ENCODE measurements at regions not wholly inside any gene's neighbourhood (a gene's known extent, or its start where the extent isn't known, plus 50 kb on each side); places are given as distances from the start of the nearest gene placed in this dataset.

GRCh38 chr15:95431518-95431917 is 899.0 kb upstream of the NR2F2 start:
- DNase-seq (ENCODE audit: low read depth in 2 of 2): no peak

GRCh38 chr15:95432878-95433405 is 897.6 kb upstream of the NR2F2 start:
- DNase-seq (ENCODE audit: low read depth in 2 of 2): no peak

GRCh38 chr15:95439922-95440376 is 890.6 kb upstream of the NR2F2 start:
- no peak for DNase-seq (ENCODE audit: low read depth in 2 of 2)

- peak; percentile 54 to 56 for DNase-seq (ENCODE audit: low read depth in 2 of 2)
Observed at GRCh38 chr15:95440712-95441111, 889.8 kb upstream of the NR2F2 start.

GRCh38 chr15:95442107-95442719 is 888.3 kb upstream of the NR2F2 start:
- DNase-seq (ENCODE audit: low read depth in 2 of 2): no peak

GRCh38 chr15:95444860-95445259 is 885.6 kb upstream of the NR2F2 start:
- DNase-seq (ENCODE audit: low read depth in 2 of 2): no peak

GRCh38 chr15:95446854-95447253 is 883.6 kb upstream of the NR2F2 start:
- DNase-seq (ENCODE audit: low read depth in 2 of 2): peak in 1 of 2 donors; percentile 39

- no peak for DNase-seq (ENCODE audit: low read depth in 2 of 2)
Observed at GRCh38 chr15:95447486-95447885, 883.0 kb upstream of the NR2F2 start.

GRCh38 chr15:95448531-95449229 is 881.8 kb upstream of the NR2F2 start:
- peak; percentile 58 to 64 for DNase-seq (ENCODE audit: low read depth in 2 of 2)

GRCh38 chr15:95449230-95449628 is 881.3 kb upstream of the NR2F2 start:
- no peak for DNase-seq (ENCODE audit: low read depth in 2 of 2)

- no peak for DNase-seq (ENCODE audit: low read depth in 2 of 2)
Observed at GRCh38 chr15:95450413-95450812, 880.1 kb upstream of the NR2F2 start.

GRCh38 chr15:95451938-95452337 is 878.6 kb upstream of the NR2F2 start:
- DNase-seq (ENCODE audit: low read depth in 2 of 2): peak in 1 of 2 donors; percentile 5

- no peak for DNase-seq (ENCODE audit: low read depth in 2 of 2)
Observed at GRCh38 chr15:95454403-95455262, 875.9 kb upstream of the NR2F2 start.

- DNase-seq (ENCODE audit: low read depth in 2 of 2): no peak
Observed at GRCh38 chr15:95457520-95457919, 873.0 kb upstream of the NR2F2 start.

- DNase-seq (ENCODE audit: low read depth in 2 of 2): peak in 1 of 2 donors; percentile 7
Observed at GRCh38 chr15:95458721-95459120, 871.8 kb upstream of the NR2F2 start.

GRCh38 chr15:95459273-95459672 is 871.2 kb upstream of the NR2F2 start:
- DNase-seq (ENCODE audit: low read depth in 2 of 2): peak in 1 of 2 donors; percentile 82

- no peak for DNase-seq (ENCODE audit: low read depth in 2 of 2)
Observed at GRCh38 chr15:95464509-95464908, 866.0 kb upstream of the NR2F2 start.

- DNase-seq (ENCODE audit: low read depth in 2 of 2): peak; percentile 15 to 58
Observed at GRCh38 chr15:95468820-95469219, 861.7 kb upstream of the NR2F2 start.

- DNase-seq (ENCODE audit: low read depth in 2 of 2): no peak
Observed at GRCh38 chr15:95469496-95470000, 861.0 kb upstream of the NR2F2 start.

GRCh38 chr15:95470529-95470928 is 860.0 kb upstream of the NR2F2 start:
- DNase-seq (ENCODE audit: low read depth in 2 of 2): no peak

- peak; percentile 40 to 70 for DNase-seq (ENCODE audit: low read depth in 2 of 2)
Observed at GRCh38 chr15:95470997-95471689, 859.4 kb upstream of the NR2F2 start.

Data from dermis microvascular lymphatic vessel endothelial cell (primary cell).